ENCODE measurements at regions not wholly inside any gene's neighbourhood (a gene's known extent, or its start where the extent isn't known, plus 50 kb on each side); places are given as distances from the start of the nearest gene placed in this dataset.

DNA sequence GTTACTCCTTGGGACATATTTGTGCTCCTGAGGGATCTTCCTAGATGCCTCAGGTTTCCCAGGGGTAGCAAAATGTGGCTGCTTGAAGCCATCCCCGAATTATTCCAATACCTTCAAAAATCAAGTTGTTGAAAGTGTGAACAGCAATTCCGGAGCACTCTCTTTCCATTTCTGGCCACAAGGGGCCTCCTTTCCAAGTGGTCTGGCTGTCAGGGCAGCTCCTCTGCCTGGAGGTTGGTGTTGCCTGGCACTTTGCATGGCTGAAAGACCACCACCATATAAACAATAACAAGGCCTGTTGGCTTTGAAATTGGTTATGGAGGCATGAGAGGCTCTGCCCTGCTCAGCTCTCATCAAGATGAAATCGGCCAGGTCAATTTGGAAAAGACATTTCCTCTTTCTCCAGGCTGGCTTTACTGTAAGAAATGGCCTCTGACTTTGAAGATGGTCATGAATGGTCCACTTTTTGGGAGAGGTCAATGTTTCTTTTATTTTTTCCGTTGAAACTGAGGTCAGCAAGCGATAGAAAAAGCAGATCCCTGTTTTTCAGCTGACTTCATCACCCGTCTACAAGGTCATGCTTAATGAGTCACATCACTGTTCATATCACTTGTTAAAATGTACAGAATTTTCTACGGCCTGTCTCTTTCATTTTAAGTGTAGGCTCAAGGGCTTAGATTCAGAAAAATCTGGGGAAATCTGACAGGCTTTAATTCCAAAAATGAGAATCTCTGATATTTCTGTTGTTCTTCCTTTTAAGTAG is 481.1 kb upstream of the ZNF608 start:
- TF ChIP-seq TEAD4 (IDR thresholded peaks at IDR 0.05), result no peak
- TF ChIP-seq FOXM1 (IDR thresholded peaks at IDR 0.05; ENCODE audit: borderline replicate concordance, low read depth), result no peak
- TF ChIP-seq TAF1 (IDR thresholded peaks at IDR 0.05; ENCODE audit: low read depth), result no peak
- no peak for TF ChIP-seq ZBTB7A (IDR thresholded peaks at IDR 0.05; ENCODE audit: low read depth)
- TF ChIP-seq, protein P1, sequence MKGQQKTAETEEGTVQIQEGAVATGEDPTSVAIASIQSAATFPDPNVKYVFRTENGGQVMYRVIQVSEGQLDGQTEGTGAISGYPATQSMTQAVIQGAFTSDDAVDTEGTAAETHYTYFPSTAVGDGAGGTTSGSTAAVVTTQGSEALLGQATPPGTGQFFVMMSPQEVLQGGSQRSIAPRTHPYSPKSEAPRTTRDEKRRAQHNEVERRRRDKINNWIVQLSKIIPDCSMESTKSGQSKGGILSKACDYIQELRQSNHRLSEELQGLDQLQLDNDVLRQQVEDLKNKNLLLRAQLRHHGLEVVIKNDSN (IDR thresholded peaks at IDR 0.05), result no peak
- no peak for TF ChIP-seq YY1 (IDR thresholded peaks at IDR 0.05; ENCODE audit: low read depth)
- TF ChIP-seq, protein P2, sequence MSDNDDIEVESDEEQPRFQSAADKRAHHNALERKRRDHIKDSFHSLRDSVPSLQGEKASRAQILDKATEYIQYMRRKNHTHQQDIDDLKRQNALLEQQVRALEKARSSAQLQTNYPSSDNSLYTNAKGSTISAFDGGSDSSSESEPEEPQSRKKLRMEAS (IDR thresholded peaks at IDR 0.05), result no peak
- no peak for TF ChIP-seq EP300 (IDR thresholded peaks at IDR 0.05; ENCODE audit: borderline replicate concordance)
- no peak for TF ChIP-seq CEBPB (IDR thresholded peaks at IDR 0.05)
- TF ChIP-seq EGR1 (IDR thresholded peaks at IDR 0.05), result no peak
